Mucosa of gallbladder (tissue), 1 donor: ENCODE measurements at regions not wholly inside any gene's neighbourhood (a gene's known extent, or its start where the extent isn't known, plus 50 kb on each side); places are given as distances from the start of the nearest gene placed in this dataset.
"Not testable (repeated sequence)": the region's sequence is repeated elsewhere in the genome, so short reads cannot be mapped to it uniquely, and the experiment has no call there.

ENCODE experiments used
- DNase-seq: peaks from one replicate; pipeline ENCODE4 v3.0.0-alpha.2; 2020; ENCODE audit warnings: low spot score
- donor health status: DM: no; HTN: no; CAD: no.

DNA sequence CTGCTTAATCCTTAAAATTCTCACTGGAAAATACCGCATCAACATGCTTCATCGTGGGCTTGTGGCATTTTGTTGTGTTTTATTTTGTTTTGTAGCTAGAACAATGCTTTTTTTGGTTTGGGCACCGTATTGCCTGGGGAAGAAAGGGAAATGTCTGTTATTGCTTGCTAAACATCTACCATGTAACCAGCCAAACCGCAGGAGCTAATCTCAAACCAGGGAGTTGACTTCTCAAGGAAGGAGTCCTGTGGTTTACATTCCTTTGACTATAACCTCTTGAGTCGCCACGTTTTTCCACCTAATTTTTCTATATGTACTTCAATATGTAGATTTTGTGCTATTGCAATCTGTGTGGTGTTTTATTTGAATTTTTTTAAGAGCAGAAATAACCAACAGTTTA, 593.5 kb upstream of the SOX9 start:
- no peak for DNase-seq

DNA sequence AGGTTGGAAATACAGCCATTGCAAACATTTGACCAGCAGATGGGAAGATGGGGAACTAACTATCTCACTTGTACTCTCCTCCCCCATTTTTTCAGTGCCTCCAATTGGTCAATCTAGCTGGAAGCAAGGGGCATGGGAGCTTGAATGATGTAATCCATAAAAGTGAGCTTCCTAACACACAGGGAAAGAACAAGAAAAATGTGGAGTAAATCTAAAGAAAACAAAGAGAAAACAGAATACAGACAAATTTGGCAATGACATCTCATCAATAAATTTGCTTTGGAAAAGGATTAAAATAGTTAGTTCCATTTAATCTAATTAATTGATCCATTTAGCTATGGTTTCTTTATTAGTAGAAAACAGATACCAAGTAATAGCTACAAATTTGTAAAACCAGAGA, 592.6 kb upstream of the SOX9 start:
- DNase-seq: no peak

DNA sequence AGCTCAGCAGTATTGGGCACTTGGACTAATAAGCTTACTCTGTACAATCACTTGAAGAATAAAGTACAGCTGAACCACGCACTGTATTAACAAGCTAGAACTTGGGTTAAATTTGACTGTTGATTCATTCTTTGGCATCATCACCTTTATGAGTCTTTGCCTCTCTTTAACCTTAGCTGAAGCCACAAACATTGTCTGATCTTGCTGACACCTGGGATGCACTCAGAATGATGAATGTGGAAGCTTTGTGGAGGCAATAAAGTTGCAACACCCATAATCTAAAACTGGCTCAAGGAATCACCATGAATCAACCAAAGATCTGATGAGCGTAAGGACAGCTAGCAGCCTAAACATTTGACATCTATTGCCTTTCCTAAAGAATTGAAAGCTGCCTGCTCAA, 590.6 kb upstream of the SOX9 start:
- no peak for DNase-seq

DNA sequence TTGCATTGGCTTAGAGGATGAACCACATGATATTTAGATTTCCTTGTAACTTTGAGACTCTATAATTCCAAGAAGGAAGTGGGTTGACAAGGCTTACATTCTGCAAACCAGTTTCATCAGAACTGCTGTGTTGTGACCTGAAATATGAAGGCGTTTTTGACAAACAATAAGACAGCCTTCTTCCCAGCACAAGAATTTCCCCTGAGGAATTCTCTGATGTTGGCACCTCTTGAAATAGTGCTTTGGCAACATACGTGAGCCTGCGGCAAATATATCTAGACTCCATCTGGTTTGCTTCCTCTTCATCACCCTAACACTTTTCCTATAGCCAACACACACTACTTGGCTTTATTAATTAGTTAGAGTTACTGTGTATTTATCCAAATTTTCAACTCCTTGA, 585.5 kb upstream of the SOX9 start:
- no peak for DNase-seq

DNA sequence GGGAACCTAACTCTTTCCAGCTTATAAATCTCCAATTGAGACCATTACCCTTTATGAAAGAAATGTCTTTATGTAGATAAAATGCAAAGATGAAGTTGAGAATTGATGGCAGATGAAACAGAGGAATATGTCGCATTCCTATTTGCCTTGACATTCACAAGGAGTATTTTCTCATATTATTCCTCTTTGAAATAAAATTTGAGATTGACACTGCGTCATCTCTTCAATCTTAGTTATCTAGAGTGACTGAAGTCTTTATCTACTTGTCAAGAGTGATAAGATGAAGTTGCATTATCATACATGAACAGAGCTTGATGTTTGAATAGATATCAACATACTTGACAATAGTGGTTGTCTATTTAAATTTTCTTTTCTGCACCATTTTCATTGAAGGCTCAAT, 574.4 kb upstream of the SOX9 start:
- no peak for DNase-seq

DNA sequence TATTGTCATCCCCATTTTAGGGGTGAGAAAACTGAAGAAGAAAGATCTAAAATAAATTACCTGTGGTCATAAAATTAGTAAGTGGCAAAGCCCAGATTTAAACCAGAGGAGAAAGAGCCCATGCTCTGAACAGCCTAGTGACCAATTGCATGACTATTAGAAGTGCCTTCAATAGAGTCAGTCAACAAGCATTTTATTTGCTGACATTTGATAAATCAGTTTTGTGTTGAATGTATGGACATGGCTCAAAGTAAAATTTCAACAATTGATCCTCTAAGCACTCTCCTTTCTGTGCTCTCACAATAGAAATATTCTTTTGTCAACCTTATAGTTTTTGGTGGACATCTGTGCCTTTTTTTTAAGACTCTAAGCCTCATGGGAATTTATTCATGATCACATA, 572.9 kb upstream of the SOX9 start:
- no peak for DNase-seq

DNA sequence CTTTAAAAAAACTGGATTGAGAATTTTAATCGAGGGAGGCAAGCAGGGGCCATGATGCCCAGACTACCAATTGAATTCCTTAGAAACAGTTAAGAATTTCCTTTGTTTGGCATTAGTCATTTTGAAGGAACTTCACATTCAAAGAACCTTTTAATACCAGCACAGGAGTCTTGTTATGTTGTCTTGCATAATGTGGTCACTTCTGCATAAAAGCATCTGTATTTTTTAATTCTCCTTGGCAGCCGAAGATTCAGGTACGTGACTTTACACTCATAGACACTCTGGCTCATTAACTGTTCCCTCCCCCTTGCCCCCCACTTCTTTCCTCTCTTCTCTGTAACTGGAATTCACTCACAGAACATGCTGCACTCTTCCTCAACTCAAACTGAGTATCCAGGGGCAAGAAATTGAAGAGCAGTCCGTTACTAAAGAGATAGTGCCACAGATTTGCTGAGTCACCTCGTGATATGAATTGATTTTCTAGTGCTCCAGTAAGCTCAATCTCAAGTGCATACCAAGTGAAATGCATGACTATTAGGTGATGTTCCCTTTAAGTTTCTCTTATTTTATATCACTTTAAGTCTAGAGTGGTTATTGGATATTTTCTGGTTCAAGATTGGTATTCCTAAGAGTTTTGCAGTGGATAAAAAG, 572.2 kb upstream of the SOX9 start:
- DNase-seq: no peak

DNA sequence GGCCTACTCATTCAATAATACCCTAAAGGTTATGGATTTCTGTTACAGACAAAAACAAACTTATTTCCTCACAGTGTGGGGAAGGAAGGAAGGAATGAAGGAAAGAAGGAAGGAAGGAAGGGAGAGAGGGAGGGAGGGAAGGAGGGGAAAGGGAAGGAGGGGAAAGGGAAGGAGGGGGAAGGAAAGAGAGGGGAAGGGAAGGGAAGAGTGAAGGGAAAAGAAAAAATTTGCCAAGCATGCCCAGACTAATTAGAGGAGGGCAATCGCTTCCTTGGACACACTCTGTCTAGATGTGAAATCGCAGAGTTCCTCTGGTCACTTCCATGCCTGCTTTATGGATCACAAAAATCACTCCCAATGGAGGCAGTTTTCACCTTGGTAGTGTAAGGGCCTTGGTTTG, 570.1 kb upstream of the SOX9 start:
- no peak for DNase-seq

DNA sequence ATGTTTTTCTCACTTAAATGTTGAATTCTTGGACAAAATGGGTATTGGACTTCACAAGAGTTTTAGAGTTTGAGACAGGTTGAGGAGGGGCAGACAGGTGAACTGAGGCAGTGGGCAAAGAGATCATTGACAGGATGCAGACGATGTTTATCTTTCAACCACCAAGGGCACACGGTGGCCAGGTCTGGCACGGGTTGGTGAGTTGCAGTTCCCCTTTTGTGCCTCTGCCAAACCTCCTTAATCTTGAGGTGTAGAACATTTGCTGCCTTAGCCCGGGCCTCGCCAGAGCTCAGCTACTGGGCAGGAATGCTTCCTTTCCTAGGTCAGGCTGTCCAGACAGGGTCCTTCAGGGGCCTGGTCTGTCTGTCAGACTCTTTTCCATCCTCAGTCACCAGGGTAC, 567.4 kb upstream of the SOX9 start:
- no peak for DNase-seq

DNA sequence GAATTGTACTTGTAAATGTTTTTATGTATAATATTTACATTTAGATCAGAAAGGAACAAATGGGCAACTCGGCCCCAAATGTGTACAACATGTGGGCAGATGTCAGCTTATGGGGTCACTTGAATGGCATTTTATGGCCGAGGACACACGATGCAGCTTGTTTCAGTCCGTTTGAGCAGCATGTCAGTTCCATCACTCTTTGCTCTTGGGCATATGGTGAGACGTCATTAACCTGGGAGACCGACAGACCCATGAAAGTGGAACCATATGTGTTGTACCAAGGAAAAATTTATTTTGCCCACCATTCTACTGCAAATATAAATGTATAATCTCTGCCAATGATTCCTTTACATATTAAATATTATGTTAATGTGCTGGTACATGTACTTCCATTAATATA, 561.9 kb upstream of the SOX9 start:
- DNase-seq: no peak

DNA sequence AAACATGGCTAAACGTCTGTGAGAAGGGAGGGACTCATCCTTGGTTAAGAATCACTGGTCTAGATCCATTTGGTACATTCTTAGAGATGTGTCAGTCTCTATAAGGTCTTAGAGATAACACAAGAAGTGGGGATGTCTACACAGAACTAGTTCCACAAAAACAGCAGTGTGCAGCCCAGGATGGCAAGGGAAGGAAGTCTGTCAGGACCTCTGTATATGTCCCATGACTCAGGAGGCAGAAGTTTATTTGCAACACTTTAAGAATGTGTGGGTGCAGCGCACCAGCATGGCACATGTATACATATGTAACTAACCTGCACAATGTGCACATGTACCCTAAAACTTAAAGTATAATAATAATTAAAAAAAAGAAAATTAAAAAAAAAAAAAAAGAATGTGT, 548.5 kb upstream of the SOX9 start:
- no peak for DNase-seq

DNA sequence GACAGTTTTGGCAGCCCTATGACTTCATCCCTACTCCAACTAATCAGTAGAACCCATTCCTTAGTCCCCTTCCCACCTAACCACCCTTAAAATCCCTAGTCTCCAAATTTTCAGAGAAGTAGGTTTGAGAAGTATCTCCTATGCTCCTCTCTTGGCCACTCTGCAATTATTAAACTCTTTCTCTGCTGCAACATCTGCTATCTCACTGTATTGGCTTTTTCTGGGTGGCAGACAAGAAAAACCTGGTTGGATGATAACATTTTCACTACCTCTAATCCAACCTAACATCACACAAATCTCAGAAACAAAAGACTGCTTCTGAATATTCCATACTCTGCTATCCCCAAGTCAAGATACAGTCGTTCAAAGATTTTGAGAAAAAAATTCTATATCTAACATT, 542.4 kb upstream of the SOX9 start:
- DNase-seq: no peak

DNA sequence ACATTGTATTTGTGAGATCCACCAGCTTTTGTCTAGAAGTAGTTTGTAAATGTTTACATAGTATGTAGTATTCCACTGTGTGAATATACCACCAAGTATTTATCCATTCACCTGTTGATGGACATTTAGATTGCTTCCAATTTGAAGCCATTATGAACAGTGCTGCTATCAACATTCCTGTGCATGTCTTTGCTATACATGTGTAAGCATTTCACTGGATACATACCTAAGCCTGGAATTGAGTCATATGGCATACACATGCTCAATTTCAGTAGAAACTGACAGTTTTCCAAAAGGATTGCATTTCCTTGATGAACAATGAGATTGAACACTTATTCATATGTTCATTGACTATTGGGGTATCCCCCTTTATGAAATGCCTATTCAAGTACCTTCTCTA, 540.6 kb upstream of the SOX9 start:
- DNase-seq: no peak

DNA sequence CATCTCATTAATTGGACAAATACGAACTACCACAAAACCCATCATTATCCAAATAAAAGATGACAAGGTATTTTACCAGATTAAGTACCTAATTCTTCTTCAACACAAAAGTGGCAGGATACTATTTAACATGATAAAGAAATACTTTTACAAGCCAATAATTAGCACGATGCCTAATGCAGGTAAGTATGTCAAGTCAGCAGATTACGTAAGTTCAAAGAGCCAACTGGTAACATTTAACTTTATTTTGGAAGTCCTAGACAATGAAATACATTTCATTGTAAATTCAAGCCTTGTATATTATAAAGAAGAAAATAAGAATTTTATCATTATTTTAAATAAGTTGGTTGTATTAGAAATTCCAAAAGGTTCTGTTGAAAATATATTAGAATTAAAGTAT, 535.3 kb upstream of the SOX9 start:
- no peak for DNase-seq

DNA sequence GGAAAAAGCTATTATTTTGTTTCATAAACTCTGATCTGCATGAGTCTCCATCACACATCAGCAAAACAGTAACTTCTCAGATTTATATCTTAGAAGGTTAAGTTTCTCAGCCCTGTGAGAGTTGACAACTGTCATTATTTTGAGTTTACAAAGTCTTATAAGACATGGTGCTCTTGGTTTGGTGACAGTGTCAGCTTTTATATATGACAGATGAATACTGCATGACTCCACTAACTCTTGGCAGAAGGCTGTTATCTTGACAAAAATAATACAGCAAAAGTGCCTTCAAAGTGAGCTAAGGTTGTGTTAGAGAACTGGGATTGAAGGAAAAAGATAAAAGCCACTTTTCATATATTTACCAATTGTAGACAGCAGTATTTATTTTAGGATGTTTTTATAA, 528.4 kb upstream of the SOX9 start:
- no peak for DNase-seq

DNA sequence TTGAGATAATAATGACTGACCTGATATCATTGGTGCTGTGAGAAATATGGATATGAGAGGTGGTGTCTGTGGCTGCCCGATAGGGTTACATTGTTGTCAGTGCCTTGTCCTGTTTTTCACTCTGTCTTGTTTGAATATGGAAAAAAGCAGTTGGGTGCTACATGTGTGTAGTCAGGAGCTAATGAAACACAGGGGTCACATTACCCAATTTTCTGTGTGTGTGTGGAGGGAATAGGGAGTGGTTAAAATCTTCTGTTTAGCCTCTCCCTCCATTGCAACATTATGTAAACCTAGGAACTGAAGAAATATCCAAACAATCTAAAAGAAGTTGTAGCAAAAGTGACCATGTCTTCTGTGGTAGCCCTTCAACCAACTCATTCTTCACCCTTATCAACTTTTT, 527.7 kb upstream of the SOX9 start:
- no peak for DNase-seq

DNA sequence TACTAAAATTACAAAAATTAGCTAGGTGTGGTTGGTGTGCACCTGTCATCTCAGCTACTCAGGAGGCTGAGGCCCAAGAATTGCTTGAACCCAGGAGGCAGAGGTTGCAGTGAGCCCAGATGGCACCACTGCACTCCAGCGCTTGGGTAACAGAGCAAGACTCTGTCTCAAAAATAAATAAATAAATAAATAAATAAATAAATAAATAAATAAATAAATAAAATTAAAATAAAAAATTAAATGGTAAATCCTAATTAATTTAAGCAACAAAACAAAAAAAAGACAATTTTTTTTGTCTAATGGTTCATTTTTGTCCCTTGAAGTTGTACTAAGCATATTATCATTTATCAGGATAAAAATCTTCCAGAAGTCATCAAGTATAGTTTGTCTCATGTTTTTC, 521.2 kb upstream of the SOX9 start:
- not testable (repeated sequence) for DNase-seq

DNA sequence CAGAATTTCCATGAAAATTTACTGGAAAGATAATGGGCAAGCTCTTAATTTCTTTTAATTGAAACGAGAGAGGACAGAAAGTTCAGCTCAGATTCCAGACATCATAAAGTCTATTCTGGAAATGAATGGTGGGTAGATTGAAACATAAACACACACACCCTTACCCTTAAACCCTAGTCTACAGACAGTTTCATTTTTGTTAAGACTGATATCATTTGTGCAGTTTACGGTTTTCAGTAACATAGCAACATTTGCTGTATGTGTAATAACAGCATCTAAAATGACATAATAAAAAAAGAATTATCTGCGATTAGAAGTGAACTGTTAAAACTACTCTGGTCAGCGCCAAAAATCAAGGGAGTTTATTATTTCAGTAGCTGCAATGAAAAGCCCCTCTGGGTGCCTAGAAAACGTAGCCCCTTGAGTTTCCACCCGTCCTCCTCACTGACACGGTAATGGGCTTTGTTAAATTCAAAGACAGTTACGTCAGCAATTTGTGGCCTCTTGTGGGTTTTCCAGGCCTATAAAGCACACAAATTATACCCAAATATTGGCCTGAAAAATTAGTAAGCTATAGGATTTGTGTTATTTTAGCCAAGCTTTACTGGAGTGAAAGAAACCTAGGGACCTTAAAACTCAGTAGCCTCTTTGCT, 520.6 kb upstream of the SOX9 start:
- no peak for DNase-seq

DNA sequence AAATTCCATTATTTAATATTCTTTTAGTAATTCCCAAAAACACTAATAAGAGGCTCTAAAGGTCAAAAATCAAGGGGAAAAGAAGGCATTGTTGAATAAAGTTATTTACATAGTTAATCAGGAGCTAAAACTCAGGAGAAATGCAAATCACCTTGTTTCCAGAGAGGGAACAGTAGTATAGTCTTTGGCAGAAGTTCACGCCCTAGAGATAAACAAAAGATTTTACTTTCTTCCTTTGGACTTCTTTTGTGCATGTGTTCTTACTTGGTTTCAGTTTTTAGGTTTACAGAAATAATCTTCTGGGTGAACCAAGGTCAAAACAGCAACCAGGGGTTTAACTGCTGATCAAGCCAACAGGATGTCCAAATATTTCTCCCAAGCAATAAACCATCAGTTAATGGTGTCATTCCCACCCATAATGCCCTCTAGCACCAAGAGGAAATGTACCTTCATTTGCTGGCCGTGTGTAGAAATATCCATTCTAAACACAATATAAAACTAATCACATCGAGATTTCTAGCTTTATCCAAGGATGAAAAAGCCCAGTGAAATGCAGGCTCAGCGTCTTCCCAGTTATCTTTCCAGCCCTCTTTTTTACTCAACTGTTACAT, 518.8 kb upstream of the SOX9 start:
- DNase-seq: no peak

DNA sequence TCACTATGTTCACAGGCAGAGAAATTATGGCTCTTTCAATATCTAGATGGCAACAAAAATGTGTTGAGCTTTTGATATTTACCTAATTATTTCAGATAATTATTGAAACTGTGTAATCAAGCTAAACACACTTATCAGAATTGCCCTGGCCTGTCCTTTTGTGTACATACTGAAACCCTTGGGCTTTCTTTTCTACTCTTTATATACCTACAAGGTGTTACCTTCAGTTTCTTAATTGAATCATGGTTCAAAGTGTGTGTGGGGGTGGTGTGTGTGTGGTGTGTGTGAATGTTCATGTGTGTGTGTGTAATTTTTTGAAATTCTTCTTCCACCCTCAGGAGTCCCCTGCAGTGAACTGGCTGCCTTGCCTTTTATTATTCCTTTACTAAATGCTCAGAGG, 506.8 kb upstream of the SOX9 start:
- no peak for DNase-seq

DNA sequence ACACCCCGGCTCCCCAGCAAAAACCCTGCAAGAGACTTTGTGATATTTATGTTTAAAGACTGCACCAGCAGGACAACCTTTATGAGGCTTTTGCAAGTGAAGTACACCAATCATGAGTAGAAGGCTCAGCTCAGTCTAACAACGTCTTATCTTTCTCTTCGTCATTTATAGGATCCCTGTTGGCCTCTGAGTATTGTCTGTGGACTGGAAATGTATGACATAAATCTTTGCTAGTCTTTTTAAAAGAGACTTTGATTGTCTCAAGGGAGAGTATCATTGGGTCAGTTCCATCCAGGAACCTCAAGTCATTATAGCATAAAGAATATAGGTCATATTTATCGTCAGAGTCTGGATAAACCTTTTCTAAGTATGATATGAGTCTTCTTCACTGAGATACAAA, 505.0 kb upstream of the SOX9 start:
- DNase-seq: no peak

DNA sequence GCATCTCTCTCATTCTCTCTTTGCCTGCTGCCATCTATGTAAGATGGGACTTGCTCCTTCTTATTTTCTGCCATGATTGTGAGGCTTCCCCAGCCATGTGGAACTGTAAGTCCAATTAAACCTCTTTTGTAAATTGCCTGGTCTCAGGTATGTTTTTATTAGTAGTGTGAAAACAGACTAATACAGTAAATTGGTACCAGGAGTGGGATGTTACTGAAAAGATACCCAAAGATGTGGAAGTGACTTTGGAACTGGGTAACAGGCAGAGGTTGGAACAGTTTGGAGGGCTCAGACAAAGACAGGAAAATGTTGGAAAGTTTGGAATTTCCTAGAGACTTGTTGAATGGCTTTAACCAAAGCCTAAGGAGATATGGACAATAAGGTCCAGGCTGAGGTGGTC, 503.1 kb upstream of the SOX9 start:
- not testable (repeated sequence) for DNase-seq

DNA sequence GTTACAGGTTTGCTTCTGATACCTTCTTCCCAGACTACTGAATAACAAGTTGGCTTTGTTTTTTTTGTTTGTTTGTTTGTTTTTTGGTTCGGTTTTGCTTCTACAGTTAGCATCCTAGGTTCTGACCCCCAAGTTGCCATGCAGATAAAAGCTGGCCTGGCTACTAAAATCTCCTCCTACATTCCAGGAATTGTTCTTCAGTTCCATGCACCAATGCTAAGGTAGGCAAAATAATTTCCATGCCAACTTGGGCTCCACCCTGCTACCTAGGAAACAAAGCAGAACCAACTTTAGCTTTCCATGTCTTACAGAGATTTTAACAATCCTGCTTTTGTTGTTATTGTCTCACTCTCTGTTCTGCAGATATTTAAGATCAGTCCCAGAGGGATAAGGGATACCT, 495.5 kb upstream of the SOX9 start:
- no peak for DNase-seq

DNA sequence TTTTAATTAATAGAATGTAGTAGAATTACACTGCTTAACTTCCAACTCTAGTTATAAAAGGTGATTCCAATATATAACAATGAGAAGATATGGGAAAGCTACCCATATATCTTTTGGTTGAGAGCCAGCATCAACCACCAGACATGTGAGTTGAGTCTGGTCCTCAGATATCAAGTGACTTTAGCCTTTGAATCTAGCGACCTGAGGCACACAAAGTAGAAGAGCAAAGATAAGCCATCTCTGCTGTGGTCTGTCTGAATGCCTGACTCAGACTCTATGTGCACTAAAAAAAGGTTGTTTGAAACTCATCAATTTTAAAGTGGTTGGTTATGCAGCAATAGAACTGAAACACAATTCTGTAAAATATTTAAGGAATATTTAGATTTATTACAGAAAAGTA, 492.5 kb upstream of the SOX9 start:
- no peak for DNase-seq
